Ramos (cell line): ENCODE measurements at regions not wholly inside any gene's neighbourhood (a gene's known extent, or its start where the extent isn't known, plus 50 kb on each side); places are given as distances from the start of the nearest gene placed in this dataset.

ENCODE experiments used
- in situ Hi-C: fragments of 300-500 bp; cut with MboI; formaldehyde crosslinking; loops from one replicate; pipeline ENCODE4 v1.14.3; 2022; ENCODE audit warnings: low sequenced_read_pairs; ENCODE audit not compliant: unreplicated experiment

DNA sequence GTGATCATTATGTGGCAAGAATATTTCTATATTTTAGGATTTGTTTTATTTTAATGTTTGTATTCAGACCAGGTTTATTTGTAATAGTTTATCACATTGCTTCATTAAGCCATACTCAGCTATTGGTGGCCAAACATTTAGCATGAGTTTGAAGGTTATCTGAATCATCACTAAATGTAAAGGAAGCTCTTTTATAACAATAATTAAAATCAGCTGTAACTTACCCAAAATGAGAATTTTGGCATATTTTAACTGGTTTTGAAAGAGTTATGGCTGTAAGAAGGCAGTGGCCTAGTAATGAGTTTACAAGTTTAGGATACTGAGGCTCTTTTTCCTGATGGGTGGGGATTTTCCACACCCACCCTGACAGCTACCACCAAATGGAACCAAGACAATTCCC lies 177.8 kb downstream of the EN1 start:
- in situ Hi-C loops: no loop called here

DNA sequence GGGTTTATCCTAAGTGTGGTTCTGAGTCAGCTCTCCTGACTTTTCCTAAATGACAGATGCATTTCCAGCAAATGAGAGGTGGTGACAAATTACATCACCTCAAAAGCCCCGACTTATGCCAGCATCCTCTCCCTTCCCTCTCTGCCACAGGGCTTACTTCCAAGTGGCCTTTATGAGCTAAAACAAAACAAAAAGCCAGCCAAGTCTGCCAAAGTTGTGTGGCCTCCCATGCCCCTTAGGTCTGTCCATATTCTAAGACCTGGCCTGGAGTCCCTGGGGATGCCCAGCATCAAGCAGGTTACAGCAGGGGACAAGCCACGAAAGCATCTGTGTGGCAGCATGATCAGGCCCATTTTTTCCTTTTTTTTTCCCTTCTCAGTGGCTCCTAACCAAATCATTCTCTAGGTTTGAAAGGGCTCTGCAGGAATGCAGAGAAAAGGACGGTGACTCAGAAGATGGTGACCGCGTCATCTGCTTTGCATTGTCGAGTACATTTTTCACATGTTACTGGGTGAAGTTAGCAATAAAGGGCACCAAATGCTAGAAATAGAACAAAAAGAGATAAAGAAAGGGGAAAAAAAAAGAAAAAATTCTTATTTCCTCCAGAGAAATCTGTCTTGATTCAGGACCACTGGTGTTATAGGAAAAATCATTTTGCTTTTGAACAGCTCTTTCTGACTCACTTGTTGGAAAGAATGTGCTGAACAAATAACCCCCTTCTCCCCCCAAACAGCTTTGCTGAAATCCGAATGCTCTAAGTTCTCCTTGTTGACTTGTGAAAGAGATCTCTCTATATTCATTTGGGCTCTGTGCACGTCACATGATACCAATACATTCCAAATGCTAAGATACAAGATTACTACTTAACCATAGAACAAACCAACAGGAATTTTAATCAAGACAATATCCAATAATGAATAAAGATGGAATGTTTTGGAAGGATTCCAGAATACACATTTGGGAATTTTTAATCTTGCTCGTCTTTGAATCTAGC lies 178.7 kb downstream of the EN1 start:
- in situ Hi-C loops: no loop called here

DNA sequence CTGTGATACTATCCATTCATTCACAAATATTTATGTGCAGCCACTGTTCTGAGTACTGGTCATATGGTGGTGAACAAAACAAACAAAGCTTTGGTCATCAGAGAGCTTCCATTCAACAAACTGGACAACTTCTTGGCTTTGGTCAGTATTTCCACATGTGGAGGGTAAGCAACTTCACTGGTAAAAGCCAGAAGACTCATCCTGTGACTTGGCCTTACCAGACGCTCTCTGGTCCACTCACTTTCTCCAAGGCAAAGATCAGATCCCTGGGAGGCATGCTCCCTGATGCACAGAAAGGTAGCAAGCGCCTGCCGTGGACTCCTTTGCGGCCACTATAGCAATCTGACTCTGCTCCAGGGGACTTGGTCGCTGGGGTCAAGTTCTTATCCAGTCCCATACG lies 179.5 kb downstream of the EN1 start:
- in situ Hi-C loops: no loop called here

DNA sequence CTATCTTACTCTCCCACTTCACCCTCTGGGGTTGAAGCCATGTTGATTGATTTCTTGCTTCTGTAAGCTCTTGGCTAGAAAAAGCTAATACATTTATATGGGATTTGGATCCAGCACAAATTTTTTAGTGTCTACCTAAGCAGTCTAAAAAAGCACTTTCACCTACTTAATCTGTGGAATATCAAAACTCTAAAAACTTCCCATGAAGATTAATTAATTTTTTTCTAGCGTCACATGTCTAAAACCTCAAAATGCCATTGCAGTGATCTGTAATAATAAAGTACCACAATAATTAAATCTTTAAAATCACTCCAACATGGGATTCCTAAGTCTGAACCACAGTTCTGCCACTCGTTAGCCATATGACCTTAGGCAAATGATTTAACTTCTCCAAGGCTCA lies 180.1 kb downstream of the EN1 start:
- in situ Hi-C loops: no loop called here

DNA sequence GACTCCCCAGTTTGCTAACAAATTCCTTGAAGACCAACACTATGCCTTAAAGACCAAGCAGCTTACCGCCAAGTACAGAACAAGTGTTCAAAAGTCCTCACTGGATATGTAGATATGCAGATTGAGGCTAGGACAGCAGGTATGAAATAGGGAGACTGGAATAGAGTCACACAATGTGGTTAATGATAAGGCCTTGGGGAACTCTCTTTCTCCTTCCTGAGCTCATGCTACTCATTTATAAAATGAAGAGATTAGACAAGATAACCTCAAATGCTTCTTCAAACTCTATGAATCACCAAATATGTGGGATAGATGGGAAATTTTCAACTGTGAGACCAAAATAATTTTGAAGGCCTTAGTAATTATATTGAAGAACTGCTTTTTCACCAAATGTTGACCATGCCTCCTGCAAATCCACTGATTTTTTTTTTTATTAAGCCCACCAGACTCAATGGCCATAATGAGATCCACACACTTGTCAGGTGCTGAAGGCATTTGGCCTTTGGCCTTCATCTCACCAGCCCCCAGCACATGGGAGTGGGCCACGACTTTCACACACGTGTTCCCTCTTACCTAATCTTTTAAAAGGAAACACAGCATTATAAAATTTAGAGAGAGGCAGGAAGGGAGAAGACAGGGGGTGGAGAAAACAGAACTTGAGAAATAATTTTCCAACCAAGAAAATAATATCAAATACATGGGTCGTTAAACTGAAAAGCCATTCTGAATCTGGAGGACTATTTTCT lies 181.5 kb downstream of the EN1 start:
- in situ Hi-C loops: no loop called here

DNA sequence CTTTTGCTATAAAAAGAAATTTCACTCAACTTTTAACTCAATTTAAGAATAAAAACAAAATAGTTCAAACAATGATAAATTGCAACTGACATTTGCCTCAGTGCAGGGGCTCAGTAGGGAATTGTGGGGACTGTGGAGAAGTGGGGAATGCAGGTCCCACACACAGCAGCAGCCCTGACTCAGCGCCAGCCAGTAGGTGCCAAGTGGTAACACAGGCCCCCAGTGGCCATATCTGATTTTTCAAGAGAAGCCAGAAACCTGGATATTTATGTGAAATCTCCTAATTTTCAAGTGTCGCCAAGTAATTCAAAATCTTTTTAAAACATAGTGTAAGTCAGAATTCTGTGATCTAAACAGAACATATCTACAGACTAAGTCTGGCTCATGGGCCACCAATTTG lies 186.3 kb downstream of the EN1 start:
- in situ Hi-C loops: no loop called here

DNA sequence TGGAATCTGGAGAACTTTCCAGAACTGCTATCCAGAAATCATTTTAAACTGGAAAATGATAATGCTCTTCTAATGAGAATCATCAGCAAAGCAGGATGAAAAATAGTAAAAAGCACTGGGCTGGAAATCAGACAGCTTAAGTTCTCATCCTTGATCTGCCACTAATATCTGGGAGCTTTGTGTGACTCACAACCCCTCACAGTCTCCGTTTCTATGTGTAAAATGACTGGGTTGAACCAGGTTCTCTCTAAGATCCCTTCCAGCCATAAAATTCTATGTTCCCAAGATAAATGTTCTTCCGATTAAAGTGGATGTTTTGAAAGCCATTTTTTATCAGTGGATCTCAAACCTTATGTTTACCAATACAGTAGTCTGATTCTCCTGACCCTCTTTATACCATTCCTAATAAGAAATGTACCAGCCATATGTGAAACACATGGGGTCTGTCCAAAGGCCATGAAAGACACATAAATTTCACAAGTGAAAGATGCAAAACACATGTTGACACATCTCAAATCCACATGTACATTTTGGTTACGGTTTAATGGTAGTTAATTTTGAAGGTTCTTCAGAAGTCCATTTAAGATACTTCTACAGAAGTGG lies 188.8 kb downstream of the EN1 start:
- in situ Hi-C loops: no loop called here

DNA sequence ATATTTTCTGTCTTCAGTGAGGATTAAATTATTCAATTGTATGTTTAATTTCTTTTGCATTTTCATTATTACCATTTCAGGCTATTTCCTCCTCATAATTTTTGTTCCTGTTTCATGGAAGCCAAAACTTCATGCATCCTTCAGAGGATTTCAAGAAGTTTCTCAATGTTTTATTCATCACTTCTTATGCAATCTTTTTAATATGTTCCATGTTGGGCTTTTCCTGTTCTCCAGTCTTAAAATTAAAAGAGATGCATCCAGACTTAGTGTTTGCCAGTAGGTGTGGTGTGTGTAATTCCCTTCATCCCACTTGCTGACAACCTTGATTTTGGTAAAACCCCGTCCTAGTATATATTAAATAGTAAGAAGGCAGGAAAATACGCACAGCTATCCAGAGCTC lies 190.0 kb downstream of the EN1 start:
- in situ Hi-C loops: no loop called here

DNA sequence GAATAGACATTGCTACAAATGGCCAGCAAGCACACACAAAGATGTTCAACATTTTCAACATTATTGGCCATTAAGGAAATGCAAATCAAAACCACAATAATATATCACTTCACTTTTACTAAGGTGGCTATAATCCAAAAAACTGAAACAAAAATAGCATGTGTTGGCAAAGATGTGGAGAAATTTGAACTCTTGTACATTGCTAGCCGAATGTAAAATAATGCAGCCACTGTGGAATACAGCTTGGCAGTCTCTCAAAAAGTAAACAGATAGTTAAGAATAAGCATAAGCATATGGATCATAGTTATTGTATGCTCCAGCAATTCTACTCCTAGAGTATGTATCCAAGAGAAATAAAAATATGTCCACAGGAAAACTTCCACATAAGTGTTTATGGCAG lies 192.5 kb downstream of the EN1 start:
- in situ Hi-C loops: no loop called here

DNA sequence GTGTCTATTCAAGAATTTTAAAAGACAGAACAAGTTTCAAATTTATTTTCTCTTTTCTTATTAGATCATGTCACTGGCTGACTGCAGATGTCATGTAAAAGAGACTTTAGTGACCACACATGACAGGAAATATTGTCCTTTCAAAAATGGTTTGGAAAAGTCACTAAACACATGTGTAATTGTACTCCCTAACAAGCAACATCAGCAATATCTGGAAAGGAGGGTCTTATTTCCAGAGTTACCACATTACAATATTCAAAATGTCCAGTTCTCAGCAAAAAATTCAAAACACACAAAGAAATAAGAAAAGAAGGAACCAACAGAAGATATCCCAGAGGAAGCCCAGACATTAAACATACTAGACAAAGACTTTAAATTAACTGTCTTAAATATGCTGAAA lies 197.1 kb downstream of the EN1 start:
- in situ Hi-C loops: no loop called here

DNA sequence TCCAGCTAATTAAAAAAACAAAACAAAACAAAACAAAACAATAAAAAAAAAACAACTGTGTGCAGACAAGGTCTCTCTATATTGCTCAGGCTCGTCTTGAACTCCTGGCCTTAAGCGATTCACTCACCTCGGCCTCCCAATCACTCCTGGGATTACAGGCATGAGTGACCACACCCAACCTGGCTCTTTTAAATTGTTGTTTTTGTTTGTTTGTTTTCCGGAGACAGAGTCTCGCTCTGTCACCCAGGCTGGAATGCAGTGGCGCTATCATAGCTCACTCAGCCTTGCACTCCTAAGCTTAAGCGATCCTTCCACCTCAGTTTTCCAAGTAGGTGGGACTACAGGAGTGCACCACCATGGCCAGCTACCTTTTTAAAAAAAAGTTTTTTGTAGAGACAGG lies 201.6 kb downstream of the EN1 start:
- in situ Hi-C loops: no loop called here

DNA sequence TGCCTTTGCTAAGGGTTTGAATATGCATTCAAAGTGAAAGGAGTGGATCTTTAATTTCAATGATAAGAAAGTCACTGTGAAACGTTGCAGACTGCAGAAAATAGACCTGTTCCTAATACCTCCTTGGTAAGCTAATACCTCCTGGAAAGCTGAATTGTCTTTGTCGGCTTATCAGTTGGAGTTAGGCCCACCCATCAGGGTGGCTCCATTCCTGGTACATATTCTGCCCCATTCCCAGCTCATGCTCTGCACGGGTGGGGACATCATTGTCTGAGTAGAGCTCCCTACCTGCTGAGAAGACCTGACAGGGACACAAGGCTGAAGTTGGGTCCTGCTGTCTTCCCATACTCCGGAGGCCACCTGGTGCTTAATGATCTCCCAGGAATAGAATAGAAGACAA lies 203.3 kb downstream of the EN1 start:
- in situ Hi-C loops: no loop called here

DNA sequence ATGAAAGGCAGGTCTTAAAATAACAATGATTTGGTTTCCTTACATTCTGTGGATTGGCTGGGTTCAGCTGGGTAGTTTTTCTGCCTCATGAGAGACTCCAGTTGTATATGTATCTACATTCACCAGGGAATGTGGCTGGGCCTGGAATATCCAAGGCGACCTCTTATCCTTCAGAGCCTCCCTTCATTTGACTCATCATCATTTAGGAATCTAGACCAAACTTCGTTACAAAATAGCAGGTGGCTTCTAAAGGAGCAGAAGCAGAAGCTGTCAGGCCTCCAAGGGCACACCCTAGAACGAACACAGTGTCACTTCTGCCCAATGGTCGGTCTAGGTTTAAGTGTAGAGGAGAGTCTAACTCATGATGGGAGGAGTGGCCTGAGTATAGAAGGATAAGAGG lies 204.2 kb downstream of the EN1 start:
- in situ Hi-C loops: no loop called here

DNA sequence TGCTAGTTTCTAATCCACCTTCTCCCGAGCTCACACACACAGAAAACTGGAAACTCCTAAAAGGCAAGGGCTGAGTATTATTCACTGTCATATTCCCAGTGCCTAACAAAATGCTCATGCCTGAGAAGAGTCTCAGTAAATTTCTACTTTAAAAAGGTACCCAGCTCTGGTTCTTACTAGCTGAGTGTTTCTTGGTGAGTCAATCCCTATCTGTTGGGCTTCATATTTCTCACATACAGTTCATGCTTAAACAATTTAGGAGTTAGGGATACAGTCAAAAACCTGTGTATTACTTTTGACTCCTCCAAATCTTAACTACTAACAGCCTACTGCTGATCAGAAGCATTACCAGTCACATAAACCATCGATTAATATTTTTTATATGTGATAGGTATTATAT lies 204.9 kb downstream of the EN1 start:
- in situ Hi-C loops: no loop called here

DNA sequence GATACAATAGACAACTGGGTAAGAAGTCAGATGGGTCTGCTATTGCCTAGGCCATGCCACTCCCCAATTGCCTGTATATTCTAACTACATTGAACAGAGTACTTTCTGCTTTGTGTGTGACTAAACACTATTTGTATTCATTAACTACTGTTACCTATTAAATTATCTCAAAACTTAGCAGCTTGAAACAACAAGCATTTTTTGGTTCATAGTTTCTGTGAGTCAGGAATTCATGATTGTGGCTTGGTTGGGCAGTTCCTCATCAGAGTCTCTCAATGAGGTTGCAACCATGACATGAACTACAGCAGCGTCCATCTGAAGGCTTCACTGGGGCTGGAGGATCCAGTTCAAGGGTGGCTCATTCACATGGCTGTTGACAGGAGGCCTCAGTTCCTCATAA lies 205.7 kb downstream of the EN1 start:
- in situ Hi-C loops: no loop called here

DNA sequence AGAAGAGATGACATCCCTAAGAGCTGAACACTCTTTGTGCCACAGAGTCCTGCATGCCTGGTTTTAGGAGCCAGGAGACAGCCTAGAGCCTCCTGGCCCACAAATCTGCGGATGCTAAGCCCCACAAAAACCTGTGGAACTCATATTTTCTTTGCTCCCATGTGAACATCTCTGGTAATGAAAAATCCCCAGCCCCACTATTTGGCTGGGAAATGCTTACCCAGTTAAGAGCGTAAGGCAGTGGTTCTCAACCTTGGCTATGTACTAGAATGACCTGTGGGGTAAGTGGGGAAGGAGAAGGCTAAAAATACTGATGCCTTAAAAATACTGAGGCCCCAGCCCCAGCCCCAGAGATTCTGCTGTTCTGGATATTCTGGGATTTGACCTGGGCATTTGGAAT lies 208.1 kb downstream of the EN1 start:
- in situ Hi-C loops: no loop called here

DNA sequence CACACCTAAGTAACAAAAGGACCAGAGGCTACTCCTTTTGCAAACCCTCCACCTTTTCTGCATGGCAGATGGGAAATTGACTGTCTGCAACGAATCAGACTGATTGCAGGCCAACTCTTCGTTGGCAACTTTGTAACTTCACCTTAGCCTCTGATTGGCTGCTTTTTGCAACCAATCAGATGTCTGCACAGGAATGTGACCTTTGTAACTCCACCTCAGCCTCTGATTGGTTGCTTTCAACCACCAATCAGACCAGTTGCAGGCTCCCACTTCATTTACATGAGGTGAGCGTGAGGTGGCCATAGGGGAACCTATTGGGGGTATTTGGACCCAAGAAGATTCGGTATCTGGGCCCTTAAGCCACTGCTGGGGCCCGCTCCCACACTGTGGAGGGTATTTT lies 209.0 kb downstream of the EN1 start:
- in situ Hi-C loops: no loop called here

DNA sequence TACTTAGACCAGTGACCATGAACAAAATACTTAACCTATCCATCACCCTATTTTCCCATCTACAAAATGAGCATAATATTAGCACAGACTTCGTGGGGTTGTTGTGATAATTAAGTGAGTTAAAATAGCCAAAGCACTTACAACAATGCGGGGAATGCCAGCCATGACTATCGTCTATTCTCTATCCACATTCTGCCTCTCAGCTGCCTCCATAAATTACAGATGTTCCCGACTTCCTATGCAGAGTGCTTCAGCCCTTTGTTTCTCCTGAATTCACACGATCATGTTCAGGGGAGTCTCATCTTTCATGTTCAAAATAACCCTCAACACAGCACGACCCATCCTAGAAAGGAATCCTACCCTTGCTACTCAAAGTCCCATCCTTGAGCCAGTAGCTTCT lies 211.6 kb downstream of the EN1 start:
- in situ Hi-C loops: no loop called here

DNA sequence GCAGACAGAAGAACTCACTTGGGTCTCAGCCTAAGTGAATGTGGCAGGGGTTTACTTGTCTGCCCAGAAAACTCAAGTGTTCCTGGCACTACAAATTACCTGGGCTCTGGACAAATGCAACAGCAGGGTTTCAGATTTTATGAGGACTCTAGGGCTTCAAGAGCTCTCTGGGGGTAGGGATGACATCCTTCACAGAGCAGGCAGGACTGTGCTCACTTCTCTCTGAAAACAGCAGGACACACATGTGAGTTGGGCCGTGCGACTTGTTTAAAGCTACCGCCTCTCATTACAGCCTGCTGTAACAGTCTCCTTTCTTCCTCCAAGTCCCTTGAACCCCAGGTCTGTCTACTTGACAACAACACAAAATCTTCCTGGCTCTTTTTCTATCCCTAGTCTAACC lies 212.6 kb downstream of the EN1 start:
- in situ Hi-C loops: no loop called here

DNA sequence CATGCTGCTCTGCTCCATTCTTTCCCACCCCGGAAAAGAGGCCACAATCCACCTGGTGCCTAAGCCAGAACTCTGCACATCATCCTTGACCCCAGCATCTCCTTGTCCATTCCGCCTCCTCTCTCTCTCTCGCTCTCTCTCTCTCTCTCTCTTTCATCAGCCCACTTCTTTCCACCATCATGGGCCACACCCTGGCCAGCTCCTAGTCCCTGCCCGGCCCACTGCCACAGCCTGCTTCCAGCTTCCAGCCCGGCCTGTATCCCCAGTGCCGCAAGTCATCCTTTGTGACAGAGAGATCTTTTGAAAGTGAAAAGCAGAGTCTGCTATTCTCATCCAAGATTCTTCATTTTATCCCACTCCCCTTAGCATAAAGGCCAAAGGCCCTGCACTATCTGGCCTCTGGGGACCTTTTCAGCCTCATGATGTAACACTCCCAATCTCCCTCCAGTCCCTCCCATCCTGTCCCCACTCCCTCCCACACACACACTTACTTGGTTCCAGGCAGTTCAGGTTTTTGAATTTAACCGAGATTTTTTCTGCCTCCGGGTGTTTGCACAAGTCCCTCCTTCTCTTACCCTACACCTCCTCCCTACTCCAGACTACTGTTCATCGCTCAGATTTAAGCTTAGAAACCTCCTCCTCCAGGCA lies 214.0 kb downstream of the EN1 start:
- in situ Hi-C loops: no loop called here

DNA sequence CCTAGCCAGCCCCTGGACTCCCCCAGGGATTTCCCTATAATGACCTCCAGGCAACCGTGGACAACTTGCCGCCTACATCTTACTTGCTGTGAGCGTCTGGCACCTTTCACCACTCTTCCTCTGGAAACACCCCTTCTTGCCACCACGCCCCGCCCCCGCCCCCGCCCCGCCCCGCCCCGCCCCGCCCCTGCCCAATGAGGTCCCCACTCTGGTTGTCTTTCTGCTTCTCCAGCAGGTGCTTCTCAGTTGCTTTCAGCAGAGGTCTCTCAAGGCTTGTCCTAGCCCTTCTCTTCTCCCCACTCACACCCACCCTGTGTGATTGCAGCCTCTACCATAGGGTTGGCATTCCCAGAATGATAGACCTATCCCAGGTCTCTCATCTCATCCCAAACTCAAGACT lies 214.5 kb downstream of the EN1 start:
- in situ Hi-C loops: no loop called here
